ENCODE measurements at regions not wholly inside any gene's neighbourhood (a gene's known extent, or its start where the extent isn't known, plus 50 kb on each side); places are given as distances from the start of the nearest gene placed in this dataset.

DNA sequence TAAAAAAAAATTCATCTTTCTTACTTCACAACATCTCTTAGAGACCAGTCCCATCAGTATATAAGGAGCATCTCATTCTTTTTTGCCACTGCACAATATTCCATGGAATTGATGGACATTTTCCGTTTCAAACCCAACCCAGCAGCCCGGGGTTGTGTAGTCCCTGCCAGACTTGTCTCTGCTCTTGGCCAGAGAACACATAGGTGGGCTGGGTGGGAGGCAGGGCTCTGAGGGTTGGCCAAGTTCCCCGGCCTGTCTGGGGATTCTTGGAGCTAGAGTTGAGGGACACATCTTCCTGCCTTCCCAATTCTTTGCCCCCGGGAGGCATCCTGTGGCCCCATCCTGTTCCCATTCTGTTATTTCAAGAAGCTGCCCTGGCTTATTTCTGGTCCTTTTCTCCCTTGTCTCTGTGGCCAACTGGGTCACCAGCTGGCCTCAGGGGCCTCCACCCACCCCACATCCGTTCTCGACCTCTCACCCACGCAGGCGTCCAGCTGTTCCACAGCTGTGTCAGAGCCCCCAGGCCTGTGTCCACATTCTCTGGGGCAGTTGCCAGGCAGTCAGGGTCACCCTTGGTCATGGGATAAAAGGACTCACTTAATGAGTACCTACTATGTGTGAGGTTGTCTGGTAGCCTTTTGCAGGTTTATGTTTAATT is 52.0 kb upstream of the CCDC63 start:
- DNase-seq = no peak
- Mint-ChIP-seq H3K9me3 (no peaks in the 10 kb centered on the region), H3K27me3 (no peaks in the 10 kb centered on the region), H3K4me3 (no peak overlapping the region), H3K27ac (peak overlapping the region; percentile 31 to 51), H3K4me1 (peaks cover 12% of the 10 kb centered on the region)
- ATAC-seq = no peak

GRCh38 chr12:110796952-110797351 is 49.8 kb upstream of the CCDC63 start:
- H3K27ac Mint-ChIP-seq = no peak overlapping the region
- no peaks in the 10 kb centered on the region for H3K4me1 Mint-ChIP-seq
- no peak overlapping the region for H3K4me3 Mint-ChIP-seq
- no peaks in the 10 kb centered on the region for H3K27me3 Mint-ChIP-seq
- ATAC-seq = no peak
- DNase-seq = no peak
- peaks cover 0 to 4% of the 10 kb centered on the region in 2 donors for H3K9me3 Mint-ChIP-seq
